HG02642 (cell line): ENCODE measurements at regions not wholly inside any gene's neighbourhood (a gene's known extent, or its start where the extent isn't known, plus 50 kb on each side); places are given as distances from the start of the nearest gene placed in this dataset.

ENCODE experiments used
- ATAC-seq: cut with Tn5 transposase; IDR thresholded peaks from one replicate; pipeline ENCODE4 v1.9.1; 2021; ENCODE audit warnings: mild to moderate bottlenecking; ENCODE audit not compliant: unreplicated experiment, poor library complexity

GRCh38 chr6:170163405-170164170 lies 127.3 kb downstream of the DLL1 start:
- no peak for ATAC-seq

- no peak for ATAC-seq
Measured at GRCh38 chr6:170162775-170163404, 128.0 kb downstream of the DLL1 start.

GRCh38 chr6:170162011-170162774 lies 128.7 kb downstream of the DLL1 start:
- no peak for ATAC-seq

- ATAC-seq: no peak
Measured at GRCh38 chr6:170160628-170161611, 130.0 kb downstream of the DLL1 start.

- no peak for ATAC-seq
Measured at GRCh38 chr6:170160031-170160627, 130.7 kb downstream of the DLL1 start.

DNA sequence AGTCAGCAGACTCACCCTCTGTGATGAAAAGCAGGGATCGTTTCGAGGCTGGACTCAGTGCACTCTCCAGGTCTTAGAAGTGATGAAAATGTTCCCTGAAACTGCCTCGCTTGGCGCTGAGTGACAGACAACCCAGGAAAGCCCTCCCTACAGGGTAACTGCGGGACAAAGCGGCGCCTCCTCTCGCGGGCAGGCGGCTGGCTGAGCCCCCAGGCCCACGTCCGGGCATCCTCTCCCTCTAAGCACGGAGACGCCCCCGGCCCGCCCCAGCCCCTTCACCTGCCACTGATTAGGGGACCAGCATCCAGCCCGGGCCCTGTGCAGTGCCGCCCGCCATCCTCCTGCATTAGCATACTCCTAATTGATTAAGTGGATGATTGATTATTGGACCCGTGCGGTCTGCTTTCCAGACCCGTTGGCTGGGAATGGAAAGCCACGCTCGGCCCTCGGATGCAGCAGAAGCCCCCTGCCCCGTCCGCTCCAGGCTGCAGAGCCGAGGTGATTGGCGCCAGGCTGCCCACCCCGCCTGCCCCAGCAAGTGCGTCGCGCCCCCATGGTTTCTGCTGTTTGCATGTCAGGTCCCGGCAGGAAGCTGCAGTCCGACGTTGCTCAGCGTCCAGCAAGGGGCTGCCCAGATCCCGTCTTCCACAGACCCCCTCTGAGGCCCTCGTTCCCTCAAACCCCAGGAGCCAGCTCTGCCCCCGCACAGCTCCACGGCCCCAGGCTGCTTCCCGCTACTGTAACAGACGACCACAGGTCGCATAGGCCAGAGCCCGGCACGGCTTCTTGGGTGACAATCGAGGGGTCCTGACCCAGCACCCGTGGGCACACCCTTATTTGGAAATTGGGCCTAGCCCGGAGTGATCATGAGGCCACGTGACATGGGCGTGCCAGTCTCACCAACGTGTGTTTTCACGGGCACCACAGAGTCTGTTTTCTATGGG lies 131.6 kb downstream of the DLL1 start:
- no peak for ATAC-seq

DNA sequence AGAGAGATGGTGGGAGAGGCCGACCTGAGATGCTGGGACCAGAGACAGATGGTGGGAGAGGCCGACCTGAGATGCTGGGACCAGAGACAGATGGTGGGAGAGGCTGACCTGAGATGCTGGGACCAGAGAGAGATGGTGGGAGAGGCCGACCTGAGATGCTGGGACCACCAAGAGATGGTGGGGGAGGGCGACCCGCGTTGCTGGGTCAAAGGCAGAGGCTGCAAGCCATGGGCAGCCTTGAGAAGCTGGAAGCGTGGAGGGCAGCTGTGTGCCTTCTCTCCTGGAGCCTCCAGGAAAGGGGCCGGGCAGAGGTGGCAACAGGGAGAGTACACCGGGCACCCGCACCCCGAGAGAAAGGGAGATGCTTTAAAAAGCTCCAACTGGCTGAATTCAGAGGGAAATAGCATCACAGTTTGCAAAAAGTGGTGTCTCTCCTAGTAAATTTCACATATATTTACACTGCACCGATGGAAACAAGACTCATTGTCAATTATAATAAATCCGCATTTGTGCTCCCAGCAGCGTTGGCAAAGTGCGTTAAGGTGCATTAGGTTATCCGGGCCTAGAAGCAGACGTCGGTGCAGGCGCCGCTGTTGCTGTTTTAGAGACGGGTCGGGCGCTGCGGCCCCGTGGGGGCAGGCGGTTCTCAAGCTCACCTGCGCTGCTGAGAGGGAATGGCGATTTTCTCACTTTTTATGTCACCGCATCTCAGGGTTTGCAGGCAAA lies 132.4 kb downstream of the DLL1 start:
- ATAC-seq: no peak

GRCh38 chr6:170157567-170158218 lies 133.2 kb downstream of the DLL1 start:
- ATAC-seq: no peak

- ATAC-seq: no peak
Measured at GRCh38 chr6:170156448-170157375, 134.2 kb downstream of the DLL1 start.

GRCh38 chr6:170155464-170156196 lies 135.2 kb downstream of the DLL1 start:
- no peak for ATAC-seq

GRCh38 chr6:170153436-170154319 lies 137.2 kb downstream of the DLL1 start:
- ATAC-seq: no peak

DNA sequence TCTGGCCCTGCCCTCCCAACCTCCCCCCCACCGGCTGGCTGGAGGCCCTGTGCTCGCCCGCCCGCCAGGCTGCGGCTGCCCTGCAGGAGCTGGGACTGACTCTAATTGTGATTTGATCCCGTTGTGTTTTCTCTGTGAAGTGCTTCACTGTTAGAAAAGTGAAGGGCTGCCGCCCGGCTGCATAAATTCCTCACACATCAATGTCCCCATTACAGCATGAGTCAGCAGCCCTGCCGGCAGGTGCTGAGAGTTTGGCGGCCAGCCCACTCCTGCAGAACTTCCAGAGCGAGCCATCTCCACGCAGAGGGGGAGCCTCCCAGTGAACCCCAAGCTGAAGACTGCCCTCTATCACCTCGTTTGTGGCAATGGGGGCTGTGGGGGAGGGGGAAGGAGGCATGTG lies 137.9 kb downstream of the DLL1 start:
- no peak for ATAC-seq

DNA sequence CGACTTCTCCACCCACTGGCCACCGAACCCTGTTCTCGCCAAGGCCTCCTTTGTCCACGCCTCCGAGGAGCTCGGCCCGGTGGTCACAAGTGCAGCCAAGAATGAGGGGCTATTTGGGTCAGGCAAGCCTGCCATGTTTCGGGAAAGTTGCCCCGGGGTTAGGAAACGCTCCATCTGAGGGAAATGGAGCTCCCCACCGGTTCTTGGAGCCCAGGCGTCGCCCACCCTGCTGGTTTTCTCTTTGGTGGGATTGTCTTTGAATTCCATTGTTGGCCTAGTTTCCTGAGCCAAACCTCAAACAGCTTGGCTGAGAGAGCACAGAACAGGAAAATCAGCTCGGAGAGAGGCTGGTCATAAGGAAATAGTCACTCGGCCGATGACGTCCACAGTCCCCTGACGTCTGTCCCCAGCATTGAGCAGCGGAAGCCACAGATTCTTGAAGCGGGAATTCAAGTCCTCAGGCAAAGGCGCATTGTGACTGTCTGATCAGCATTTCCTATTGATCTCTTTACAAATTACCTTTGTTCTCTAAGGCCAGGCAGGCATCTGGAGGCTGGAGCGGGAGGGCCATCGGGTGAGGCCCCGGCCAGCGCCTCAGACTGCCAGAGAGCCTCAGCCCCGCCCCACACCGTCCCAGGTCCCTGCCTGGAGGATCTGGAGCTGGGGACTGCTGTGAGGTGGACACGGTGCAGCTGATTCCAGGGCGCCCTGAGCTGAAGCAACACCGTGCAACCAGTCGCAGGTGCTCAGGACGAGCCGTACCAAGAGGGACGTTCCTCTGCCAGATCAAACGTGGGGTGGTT lies 138.6 kb downstream of the DLL1 start:
- ATAC-seq: no peak

DNA sequence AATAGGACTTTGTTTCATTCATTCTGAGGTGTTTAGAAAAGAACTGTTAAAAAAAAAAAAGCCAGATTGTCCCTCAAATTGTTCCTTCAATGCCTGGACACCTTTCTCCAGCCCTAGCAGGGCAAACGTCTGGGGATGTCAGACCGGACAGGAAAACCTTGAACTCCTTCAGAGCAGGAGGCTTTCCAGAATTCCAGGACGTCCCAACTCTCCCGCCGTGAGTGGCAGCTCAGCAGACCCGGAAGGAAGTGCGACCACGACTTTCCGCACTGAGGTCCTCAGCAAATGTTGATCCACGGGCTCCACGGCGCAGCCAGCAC lies 139.1 kb downstream of the DLL1 start:
- no peak for ATAC-seq
